GM18907 (cell line): ENCODE measurements at regions not wholly inside any gene's neighbourhood (a gene's known extent, or its start where the extent isn't known, plus 50 kb on each side); places are given as distances from the start of the nearest gene placed in this dataset.

Experiments used
- ATAC-seq: cut with Tn5 transposase; IDR thresholded peaks from one replicate; pipeline ENCODE4 v1.9.1; 2021; ENCODE audit warnings: mild to moderate bottlenecking, moderate library complexity; ENCODE audit not compliant: unreplicated experiment

DNA sequence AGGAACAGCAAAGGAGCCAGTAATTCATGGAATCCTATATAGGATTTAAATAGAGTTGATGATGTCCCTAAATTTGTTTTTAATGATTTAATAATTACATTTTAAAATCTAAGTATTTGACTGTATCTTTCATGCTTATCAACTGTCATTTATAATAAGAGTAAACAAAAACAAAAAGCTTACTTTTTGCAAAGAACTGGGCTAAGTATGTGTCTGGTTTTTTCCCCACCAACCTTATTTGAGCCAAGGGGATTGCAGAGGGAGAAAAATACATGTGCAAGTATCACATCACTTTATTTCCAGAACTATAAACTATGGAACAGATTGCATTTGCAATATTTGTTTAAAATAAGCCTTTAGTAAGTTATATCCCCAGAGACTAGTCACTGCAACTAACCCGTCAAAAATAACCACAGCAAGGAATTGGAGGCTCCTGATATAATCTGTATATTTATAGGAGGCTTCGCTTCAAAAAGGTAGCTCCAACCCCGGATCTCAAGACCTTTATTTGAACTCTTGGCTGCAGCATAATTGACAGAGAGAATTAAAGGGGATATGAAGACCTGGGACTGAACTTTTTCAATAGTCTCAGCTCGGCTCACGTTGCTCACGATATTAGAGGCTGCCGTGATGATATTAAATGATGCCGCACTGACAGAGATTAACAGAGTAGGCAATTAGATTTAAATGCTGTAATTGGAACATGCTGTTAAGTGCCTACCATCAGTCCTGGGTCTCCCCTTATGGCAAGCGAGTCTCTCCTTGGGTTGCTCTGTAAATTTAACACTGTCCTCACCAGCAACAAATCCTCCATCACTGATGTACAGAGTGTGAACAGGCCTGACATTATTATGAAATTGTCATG, 329.1 kb upstream of the NFIA start:
- ATAC-seq = no peak

DNA sequence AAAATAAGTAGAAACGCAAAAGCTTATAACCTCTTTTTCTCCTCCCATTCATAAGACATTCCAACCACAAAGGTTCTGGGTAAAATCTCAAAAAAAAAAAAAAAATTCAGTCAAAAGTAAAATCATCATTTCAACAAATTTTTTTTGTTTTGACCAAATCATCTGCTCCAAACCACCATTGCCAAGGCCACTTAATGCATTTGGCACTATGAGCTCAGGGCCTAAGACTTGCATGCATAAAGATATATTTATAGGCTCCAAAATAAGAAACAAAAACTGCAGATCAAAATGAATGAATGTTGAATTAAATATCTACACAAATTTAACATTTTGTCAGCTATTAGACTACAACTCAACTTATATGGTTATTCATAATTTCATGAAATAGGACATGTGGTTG, 331.1 kb upstream of the NFIA start:
- no peak for ATAC-seq

DNA sequence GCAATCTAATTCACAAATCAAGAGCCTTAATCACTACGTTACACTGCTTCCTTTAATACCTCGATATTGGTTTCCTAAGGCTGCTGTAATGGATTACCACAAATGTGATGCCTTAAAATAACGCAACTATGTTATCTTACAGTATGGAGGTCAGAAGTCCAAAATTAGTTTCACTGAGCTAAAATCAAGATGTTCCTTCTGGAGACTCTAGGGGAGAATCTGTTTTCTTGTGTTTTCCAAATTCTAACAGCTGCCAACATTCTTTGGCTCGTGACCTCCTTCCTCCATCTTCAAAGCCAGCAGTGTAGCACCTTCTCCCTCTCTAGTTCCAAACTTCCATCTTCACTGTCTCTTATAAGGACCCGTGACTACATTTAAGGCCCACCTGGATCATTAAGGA, 335.0 kb upstream of the NFIA start:
- no peak for ATAC-seq

- no peak for ATAC-seq
These were observed 336.0 kb upstream of the NFIA start for GRCh38 chr1:60746278-60746791.

DNA sequence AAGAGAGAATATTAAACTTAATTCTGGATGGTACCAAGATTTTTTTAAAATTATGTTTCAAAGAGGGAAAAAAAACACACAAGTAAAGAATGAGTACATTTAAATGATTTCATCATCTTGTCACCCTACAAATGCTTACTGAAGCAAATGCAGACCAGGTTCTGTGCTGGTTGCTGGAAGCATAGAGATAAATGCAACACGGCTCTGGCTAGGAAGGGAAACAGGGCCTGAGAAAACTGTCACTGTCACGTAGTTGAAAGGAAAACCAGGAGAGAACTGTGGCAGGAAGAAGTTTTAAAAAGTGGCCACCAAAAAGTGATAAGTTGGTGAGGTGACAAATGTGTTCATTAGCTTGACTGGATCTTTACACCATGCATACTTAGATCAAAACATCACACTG, 336.9 kb upstream of the NFIA start:
- no peak for ATAC-seq

DNA sequence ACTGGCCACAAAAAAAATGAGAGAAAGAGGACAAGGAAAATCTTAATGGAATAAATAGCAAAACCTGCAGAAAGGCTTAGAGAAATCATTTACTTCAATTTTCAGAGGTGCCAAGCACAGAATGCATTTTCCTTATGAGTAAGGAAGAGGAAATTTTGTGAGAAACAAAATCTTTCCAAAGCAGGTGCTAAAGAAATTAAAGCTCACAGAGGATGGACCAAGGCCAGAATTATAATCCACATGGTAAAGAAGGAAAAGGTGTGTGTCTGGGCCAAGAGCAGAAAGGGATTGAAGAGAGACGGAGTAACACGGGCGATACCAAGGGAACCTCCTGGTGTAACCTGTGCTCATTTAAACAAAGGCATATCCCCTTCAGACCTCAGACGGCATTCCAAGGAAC, 340.0 kb upstream of the NFIA start:
- ATAC-seq = no peak

DNA sequence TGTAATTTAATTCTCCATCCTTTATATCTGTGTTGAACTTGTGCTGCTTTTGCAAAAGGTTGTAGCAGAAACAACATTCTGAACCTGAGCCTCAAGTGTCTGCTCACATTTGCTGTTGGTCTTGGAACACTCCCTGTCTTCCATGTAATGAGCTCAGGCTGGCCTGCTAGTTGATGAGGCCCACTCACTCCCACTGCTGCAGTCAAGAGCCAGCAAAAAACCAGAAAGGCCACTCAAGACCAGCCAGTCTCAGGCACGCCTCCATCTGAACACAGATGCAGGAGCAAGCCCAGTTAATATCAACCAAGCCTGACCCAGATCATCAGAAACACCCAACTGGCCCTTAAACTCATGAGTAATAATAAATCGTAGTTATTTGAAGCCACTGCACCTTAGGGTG, 342.2 kb upstream of the NFIA start:
- ATAC-seq = no peak

DNA sequence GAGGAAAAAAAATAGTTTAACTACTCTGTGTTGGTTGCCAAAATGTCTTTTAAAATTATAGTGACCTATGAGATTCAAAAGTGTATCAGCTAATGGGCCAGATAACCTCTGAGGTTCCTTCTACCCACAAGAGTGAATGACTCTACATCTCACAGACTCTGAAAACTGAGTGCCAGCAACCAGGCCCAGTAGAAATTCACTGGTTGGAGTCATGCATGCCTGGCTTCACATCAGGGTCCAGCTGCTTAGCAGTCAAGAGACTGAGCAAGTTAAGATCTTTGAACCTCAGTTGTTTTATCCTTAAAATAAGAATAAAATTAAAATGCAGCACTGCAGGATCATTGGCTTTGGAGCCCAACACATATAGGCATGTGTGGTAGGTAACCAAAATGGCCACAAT, 342.6 kb upstream of the NFIA start:
- no peak for ATAC-seq

- ATAC-seq = no peak
These were observed 349.4 kb upstream of the NFIA start for GRCh38 chr1:60732977-60733401.

GRCh38 chr1:60731321-60731720, 351.0 kb upstream of the NFIA start:
- no peak for ATAC-seq

GRCh38 chr1:60727552-60727951, 354.8 kb upstream of the NFIA start:
- no peak for ATAC-seq

DNA sequence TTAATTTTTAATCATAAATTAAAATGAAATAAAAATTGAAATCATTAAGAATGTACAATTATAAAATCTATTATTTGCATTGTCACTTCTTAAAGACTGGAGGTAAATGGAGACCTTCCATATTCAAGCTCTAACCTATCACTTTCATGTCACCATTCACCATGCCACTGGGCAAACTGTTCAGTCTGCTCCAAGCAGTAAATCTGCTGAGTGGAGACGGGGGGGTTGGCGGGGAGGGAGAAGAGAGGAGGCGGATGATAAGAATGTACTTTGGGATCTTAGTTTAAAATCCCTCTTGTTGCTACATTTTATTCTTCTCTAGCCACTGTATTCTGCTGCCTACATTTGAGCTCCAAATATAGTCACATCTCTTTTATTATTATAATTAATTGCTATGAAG, 365.9 kb upstream of the NFIA start:
- no peak for ATAC-seq

GRCh38 chr1:60715970-60716369, 366.4 kb upstream of the NFIA start:
- no peak for ATAC-seq

- ATAC-seq = no peak
These were observed 372.9 kb upstream of the NFIA start for GRCh38 chr1:60709426-60709825.

GRCh38 chr1:60705026-60705425, 377.3 kb upstream of the NFIA start:
- ATAC-seq = no peak

DNA sequence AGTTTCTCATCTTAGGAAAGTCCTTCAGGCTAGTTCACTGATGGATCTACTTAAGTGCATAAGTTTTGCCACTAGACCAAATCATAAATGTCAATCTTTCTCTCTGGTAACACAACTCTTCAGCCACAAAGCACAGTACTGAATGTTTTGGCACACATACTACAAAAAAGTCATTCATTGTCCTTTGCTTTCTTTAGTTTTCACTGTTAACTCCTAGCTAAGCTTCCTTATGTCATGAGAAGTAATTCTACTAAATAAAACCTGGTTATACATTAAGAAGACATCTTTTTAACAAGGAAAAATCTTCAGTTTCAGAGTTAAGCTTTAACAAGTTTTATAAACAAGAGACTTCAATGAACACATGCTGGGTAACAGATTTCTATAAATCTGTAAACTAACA, 379.2 kb upstream of the NFIA start:
- no peak for ATAC-seq

DNA sequence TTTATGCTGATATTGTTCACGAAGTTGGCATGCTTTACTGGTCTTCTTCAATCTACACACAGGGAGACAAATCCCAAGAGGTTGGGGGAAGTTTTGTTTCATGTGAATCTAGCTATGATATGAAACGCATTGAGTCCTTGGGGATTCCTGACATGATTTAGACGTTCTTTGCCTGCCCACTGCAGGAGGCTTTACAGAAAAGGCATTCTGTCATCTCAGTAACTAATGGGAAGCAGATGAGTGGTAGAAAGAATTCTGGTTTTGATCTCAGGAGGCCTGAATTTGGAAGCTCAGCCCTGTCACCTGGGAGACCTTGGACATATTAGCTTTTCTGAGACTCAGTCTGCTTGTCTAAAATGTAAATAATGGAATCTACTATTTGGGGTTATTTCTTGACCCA, 383.0 kb upstream of the NFIA start:
- ATAC-seq = no peak

DNA sequence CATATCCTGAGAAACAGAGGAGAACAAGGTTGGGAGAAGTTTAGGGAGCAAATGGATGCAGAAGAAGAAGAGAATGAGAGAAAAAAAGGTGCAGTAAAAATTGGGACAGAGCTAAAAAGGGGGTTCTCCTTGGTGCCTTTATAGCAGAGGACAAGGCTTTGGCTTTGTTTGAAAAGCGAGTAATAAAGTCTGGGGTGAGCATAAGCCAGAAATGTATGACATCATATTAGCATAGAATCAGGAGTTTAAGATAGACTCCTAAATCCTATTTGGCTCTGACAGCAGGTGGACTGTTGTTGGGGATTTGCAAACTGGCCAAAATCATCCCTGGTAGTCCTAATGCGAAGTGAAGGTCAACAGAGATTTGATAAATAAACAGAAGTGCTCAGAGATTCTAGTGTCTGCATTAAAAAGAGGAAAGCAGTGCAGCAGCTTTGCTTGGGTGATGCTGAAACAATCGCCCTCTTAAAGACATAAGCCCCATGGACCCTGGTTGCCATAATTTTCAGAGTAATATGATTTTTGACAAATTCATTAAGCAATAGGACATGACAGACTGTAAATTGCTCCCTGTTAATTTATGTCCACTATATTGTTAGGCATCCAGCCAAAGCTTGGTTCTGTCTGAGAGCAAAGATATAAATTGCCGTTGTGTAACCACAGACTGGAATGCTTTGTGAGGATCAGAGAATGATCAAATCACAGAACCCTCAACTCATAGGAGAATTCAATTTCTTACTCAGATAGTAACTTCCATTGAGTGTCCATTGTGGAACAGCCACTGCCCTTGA, 385.0 kb upstream of the NFIA start:
- no peak for ATAC-seq

DNA sequence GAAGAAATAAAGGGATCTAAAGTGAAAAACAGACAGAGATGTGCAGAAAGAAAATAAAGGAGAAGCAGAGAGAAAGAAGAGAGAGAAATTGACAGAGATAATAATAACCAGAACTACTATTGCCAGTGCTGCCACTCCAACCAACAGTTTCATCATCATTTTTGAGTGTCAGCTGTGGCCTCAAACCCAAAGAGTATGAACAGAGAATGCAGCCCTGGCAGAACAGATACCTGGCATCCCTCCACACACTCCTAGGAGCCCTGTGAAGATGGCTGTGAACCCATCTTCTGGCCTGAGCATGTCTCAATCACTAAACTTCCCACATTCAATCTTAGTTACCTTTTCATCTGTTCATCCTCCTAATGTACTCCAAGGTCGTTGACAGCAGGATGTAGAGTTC, 385.8 kb upstream of the NFIA start:
- ATAC-seq = no peak

DNA sequence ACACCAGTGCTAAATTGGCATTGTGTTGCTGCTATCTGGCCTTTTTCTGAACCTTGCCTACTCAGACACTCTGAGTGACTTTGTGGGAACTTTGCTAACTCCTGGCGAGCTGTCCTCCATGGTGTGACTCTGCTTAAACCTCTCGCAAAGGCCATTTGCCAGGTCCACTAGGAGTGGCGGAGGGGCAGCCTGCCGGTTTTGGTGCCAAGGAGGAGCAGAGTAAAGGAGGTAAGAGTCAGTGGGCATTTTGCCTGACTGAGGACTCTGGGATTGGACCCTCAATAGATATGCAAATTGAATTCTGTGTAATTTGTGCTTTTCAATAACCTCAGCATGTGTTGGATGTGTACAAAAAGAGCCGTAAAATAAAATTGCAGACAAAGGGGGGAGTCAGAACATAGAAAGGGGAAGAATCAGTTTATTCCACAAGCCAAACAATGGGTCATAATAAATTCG, 386.6 kb upstream of the NFIA start:
- no peak for ATAC-seq

DNA sequence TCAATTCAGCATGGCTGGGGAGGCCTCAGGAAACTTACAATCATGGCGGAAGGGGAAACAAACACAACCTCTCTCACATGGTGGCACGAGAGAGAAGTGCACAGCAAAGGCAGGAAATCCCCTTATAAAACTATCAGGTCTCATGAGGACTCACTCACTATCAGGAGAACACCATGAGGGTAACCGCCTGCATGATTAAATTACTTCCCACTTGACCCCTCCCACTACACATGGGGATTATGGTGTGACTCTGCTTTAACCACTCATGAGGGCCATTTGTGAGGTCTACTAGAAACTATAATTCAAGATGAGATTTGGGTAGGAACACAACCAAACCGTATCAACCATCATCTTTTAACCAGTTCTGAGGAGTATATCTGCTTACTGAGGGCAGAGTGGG, 387.4 kb upstream of the NFIA start:
- ATAC-seq = no peak

DNA sequence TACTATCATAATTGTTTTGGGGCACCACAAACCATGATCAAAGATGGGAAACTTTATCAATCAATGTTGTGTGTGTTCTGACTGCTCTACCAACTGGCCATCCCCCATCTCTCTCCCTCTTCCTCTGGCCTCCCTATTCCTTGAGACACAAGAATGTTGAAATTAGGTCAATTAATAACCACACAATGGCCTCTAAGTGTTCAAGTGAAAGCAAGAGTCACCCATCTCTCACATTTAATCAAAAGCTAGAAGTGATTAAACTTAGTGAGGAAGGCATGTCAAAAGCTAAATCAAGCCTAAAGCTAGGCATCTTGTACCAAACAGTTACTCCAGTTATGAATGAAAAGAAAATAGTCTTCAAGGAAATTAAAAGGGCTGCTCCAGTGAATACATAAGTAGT, 390.3 kb upstream of the NFIA start:
- ATAC-seq = no peak
